Breast epithelium (tissue), 4 donors: ENCODE measurements at regions not wholly inside any gene's neighbourhood (a gene's known extent, or its start where the extent isn't known, plus 50 kb on each side); places are given as distances from the start of the nearest gene placed in this dataset.
A peak's percentile ranks its signal among the peaks of the same experiment; 100 is the strongest.

Experiments used
- DNase-seq, 2 donors: peaks; one replicate each; pipeline ENCODE4 v3.0.0-alpha.2; 2019; ENCODE audit warnings: low spot score in 2 of 2
- H3K27ac ChIP-seq, 2 donors: fragments of 200-600 bp; sonication (generic) in 1 of 2; one replicate each; pipeline ENCODE4 v1.5.1; 2016 to 2019; ENCODE audit warnings: mild to moderate bottlenecking in 1 of 2
- H3K27me3 ChIP-seq, 2 donors: fragments of 200-600 bp; sonication (generic) in 1 of 2; one replicate each; pipeline versions ENCODE4 v1.5.1 to v1.6.0; 2017 to 2019; ENCODE audit warnings: control low read depth in 1 of 2, mild to moderate bottlenecking in 1 of 2
- H3K36me3 ChIP-seq: fragments of 200-600 bp; one replicate; pipeline ENCODE4 v1.5.1; 2019
- H3K4me1 ChIP-seq, 2 donors: fragments of 200-600 bp; sonication (generic); one replicate each; pipeline ENCODE4 v1.5.1; 2016 to 2019; ENCODE audit warnings: control low read depth in 1 of 2
- H3K4me3 ChIP-seq, 3 donors: fragments of 200-600 bp; sonication (generic); 1 replicate in 2 of 3; 2 replicates in 1 of 3; pipeline ENCODE4 v1.5.1; 2016 to 2019; ENCODE audit warnings: mild to moderate bottlenecking in 3 of 3, moderate library complexity in 2 of 3
- H3K9me3 ChIP-seq, 2 donors: fragments of 200-600 bp; sonication (generic) in 1 of 2; one replicate each; pipeline ENCODE4 v1.5.1; 2016 to 2019; ENCODE audit warnings: control low read depth in 1 of 2
- CTCF ChIP-seq, 3 donors: fragments of 450-650 bp; IDR thresholded peaks; one replicate each; pipeline ENCODE4 v1.5.1; 2016 to 2017; ENCODE audit warnings: antibody characterized with exemption in 3 of 3, mild to moderate bottlenecking in 3 of 3, moderate library complexity in 3 of 3
- POLR2A ChIP-seq: fragments of 450-650 bp; IDR thresholded peaks from one replicate; pipeline ENCODE4 v1.6.1; 2016; ENCODE audit warnings: antibody characterized with exemption, mild to moderate bottlenecking, moderate library complexity
- POLR2AphosphoS5 ChIP-seq, 3 donors: sonication (generic); formaldehyde crosslinking; IDR thresholded peaks; one replicate each; pipeline ENCODE4 v1.6.1; 2017; ENCODE audit warnings: antibody characterized with exemption in 3 of 3
- intact Hi-C: fragments of 100-400 bp; cut with DNase I; formaldehyde crosslinking; loops from one replicate; pipeline ENCODE4 v1.15.1; 2023; ENCODE audit warnings: low total_unique reads

- Histone ChIP-seq H3K9me3 (no peaks in the 10 kb centered on the region), H3K27ac (peak overlapping the region in 1 of 2 donors; percentile 48), H3K27me3 (no peaks in the 10 kb centered on the region), H3K4me1 (no peaks in the 10 kb centered on the region), H3K36me3 (no peaks in the 10 kb centered on the region), H3K4me3 (no peak overlapping the region)
- no peak for TF ChIP-seq POLR2A
- intact Hi-C loops = no loop called here
- no peak for DNase-seq
These were observed 247.3 kb downstream of the KCTD12 start for GRCh38 chr13:76638882-76639281.

GRCh38 chr13:76638181-76638580, 248.0 kb downstream of the KCTD12 start:
- Histone ChIP-seq H3K4me3 (no peak overlapping the region), H3K9me3 (no peaks in the 10 kb centered on the region), H3K27ac (peak overlapping the region in 1 of 2 donors; percentile 48), H3K27me3 (no peaks in the 10 kb centered on the region), H3K4me1 (no peaks in the 10 kb centered on the region), H3K36me3 (no peaks in the 10 kb centered on the region)
- DNase-seq = no peak
- intact Hi-C loops = no loop called here
- TF ChIP-seq POLR2A (no peak), POLR2AphosphoS5 (IDR thresholded peaks at IDR 0.05) (no peak), CTCF (IDR thresholded peaks at IDR 0.05) (no peak)

GRCh38 chr13:76637641-76638141, 248.5 kb downstream of the KCTD12 start:
- Histone ChIP-seq H3K27ac (peak overlapping the region in 1 of 2 donors; percentile 32), H3K4me1 (no peaks in the 10 kb centered on the region), H3K27me3 (no peaks in the 10 kb centered on the region), H3K4me3 (no peak overlapping the region), H3K9me3 (no peaks in the 10 kb centered on the region), H3K36me3 (no peaks in the 10 kb centered on the region)
- DNase-seq = no peak
- intact Hi-C loops = no loop called here
- TF ChIP-seq POLR2AphosphoS5 (IDR thresholded peaks at IDR 0.05) (no peak), CTCF (IDR thresholded peaks at IDR 0.05) (no peak), POLR2A (no peak)

- H3K4me1 ChIP-seq = no peaks in the 10 kb centered on the region
- peak overlapping the region in 1 of 2 donors; percentile 32 for H3K27ac ChIP-seq
- H3K4me3 ChIP-seq = no peak overlapping the region
- intact Hi-C loops = no loop called here
- H3K9me3 ChIP-seq = no peaks in the 10 kb centered on the region
- no peaks in the 10 kb centered on the region for H3K36me3 ChIP-seq
- DNase-seq = no peak
- H3K27me3 ChIP-seq = no peaks in the 10 kb centered on the region
- TF ChIP-seq CTCF (IDR thresholded peaks at IDR 0.05) (no peak), POLR2AphosphoS5 (IDR thresholded peaks at IDR 0.05) (no peak), POLR2A (no peak)
These were observed 249.4 kb downstream of the KCTD12 start for GRCh38 chr13:76636829-76637228.

GRCh38 chr13:76635232-76636230, 250.7 kb downstream of the KCTD12 start:
- no peaks in the 10 kb centered on the region for H3K9me3 ChIP-seq
- H3K4me1 ChIP-seq = no peaks in the 10 kb centered on the region
- DNase-seq = no peak
- intact Hi-C loops = no loop called here
- no peak overlapping the region for H3K4me3 ChIP-seq
- H3K27ac ChIP-seq = peak overlapping the region in 1 of 2 donors; percentile 3
- no peaks in the 10 kb centered on the region for H3K27me3 ChIP-seq
- no peak for TF ChIP-seq CTCF (IDR thresholded peaks at IDR 0.05)
- no peak for TF ChIP-seq POLR2A
- TF ChIP-seq POLR2AphosphoS5 (IDR thresholded peaks at IDR 0.05) = no peak
- H3K36me3 ChIP-seq = no peaks in the 10 kb centered on the region
